GM19239 (cell line): ENCODE measurements at regions not wholly inside any gene's neighbourhood (a gene's known extent, or its start where the extent isn't known, plus 50 kb on each side); places are given as distances from the start of the nearest gene placed in this dataset.

ENCODE experiments used
- DNase-seq: peaks from one replicate; pipeline ENCODE4 v3.0.0; 2011; ENCODE audit warnings: low spot score; ENCODE audit not compliant: insufficient read length
- FAIRE-seq: peaks from 2 replicates; lab custom pipeline; 2011; peaks lifted over from hg19 to GRCh38; lab: Jason Lieb, UNC

DNA sequence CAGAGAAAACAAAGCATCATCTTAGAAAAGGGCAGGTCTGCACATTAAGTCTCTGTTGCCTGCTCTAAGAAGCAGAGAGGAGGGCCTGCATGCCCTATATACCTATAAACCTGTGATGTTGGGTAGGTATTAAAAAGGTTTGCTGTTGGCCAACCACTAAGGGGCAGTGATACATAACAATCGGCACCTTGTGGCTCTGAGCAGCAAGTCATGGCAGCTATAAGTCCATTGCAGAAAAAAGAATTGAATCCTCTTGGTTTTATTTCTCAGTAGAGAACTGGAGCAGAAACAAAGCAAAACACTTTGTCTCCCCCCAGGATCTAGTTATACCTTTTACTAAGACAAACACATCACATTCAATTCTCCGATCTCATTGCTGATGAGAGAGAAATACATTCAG is 1364.4 kb downstream of the STIM2 start:
- no peak for DNase-seq

DNA sequence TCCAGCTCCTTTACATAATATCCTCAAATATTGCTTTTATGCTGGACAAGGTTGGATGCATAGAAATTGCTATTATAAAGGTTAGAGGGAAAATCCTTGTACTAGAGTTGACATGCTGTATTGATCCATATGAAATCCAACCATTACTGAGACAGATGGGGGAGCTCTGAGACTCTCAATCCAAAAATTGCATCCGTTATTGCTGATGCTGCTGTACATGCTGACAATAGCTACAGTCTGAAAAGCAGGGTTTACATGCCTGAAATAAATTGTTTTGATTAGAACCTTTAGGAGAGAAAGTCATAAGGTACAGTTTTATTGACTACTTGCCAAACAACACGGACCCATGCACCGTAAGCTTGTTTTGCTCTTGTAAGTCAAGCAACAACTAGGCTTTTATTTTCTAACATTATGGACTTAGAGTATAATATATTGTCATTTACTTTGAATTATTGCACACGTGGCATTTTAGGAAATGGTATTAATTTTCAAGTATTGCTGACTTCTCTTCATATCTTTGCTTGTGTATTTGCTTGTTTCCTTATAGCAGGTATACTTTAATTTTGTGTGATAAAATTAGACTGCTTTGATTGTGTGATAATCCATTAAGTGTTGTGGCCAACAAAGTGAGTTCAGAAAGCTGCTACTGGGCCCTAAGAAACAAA is 1365.2 kb downstream of the STIM2 start:
- DNase-seq, result no peak
- no peak for FAIRE-seq

More for the DNA sequence above, 1364.4 kb downstream of the STIM2 start:
- no peak for FAIRE-seq

DNA sequence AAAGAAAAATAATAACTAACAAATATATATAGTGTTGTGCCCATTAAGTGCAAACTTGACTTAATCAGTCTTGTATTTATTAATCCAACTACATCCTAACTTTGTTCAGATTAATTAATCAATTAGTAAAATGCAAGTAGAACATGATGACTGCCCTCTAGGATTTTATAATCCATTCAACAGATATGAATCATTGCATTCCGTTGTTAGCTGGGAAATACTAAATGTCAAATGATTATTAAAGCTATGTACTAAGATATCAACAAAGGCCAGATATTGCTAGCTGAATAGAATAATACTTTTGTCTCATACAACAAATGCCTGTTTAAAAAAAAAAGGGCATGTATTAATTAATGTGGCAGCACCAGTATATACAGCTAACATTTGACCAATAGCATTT is 1366.3 kb downstream of the STIM2 start:
- DNase-seq (no peak), FAIRE-seq (no peak)

DNA sequence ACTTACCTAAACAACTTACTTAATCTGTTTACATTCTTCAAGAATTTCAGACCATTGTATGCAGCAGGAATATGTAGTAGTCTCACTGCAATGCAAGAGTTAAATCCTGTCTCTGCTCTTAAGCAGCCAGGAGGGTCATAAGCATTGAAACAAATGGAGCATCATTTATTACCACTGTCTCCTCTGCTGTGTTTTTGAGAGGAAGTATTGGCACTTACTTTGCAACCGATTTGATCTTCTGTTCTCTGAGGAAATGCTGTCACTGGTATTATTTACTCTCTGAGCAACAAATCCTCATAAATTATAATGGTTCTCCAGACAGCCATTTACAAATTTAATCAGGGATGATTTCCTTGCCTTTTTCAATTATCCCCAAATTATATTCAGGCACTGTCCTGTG is 1367.1 kb downstream of the STIM2 start:
- FAIRE-seq, result no peak
- DNase-seq, result no peak

DNA sequence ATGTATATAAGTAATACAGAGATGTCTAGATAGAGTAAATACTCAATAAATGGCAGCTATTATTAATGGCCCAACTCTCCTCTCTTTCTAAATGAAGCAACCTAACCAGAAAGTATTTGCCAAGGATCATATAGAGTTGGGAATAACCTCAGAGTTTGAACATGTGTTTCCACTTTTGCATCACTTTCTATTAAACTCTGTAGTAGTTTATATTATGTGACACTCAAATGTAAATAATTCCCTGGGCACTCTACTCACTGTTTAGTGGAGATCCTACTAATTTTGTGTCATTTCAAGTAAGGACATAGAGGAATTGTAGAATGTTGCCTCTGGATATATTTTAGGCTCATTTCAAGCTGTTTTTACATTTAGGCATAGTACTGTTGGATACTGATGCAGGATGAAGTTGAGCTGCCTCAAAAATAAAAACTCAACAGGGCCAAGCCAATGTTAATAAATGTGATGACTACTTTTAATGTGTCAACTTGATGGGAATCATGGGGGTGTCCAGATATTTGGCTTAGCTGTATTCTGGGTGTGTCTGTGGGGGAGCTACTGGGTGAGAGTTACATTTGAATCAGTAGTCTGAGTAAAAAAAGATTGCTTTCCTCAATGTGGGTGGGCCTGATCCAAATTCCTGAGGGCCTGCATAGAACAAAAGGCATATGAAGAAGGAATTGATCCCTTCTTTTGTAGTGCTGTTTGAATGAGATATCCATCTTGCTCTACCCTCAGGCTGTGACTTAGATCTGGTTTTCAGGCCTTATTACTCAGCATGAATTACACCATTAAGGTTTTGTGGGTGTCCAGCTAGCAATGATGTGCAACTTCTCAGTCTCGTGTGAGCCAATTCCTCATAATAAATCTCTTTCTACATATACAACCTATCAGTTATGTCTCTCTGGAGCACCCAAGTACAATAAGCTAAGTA is 1368.2 kb downstream of the STIM2 start:
- FAIRE-seq, result no peak
- no peak for DNase-seq

DNA sequence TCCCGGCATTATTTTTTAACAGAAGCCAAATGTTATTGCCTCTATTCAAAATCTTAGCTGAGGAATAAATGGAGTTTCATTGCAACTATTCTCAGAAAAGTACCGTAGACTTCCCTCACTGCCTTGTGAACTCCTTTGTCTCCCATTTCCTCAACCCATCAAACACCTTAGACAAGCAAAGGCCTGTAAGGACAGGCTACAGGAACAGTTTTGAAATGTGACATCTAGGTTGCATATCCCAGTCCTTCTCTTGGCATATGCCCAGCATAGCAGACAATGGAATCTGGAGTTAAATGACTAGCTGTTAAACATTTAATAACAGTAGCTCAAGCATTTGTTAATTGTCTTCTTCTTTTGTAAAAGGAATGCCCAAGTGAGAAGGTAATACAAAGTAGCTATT is 1371.7 kb downstream of the STIM2 start:
- no peak for DNase-seq
- no peak for FAIRE-seq

DNA sequence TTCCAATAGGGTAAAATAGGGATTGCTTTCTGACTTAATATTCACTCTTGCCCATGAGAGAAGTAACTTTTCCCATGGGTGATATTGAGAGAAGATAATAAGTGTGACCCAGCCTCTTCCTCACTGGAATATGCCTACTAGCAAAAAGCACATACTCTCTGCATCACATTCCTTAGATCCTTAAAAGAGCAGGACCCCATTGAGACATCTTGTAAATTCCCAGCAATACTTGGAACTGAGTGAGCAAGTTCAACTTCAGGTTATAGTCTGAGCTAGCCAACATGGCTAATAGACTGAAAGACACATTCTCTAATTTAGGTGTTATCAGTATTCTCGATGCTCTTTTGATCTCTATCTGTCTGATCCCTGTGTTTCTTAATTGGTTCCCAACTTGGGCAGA is 1372.3 kb downstream of the STIM2 start:
- DNase-seq (no peak), FAIRE-seq (no peak)

DNA sequence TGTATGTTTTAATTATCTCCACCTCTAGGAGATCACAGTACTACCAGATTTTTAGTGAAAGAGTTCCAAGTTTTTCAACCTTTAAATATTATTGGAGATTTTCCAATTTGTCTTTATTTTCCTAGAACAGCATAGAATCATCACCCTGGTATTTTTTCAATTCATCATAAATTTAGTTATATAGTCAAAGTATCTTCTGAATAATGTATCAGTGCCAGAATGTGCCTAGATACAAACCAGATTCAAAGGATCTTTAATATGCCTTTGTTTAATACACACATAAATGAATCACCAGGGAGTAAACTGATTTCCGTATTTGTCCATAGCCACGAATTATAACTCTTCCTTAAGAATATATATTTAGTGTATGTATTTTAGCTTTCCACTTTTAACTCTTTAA is 1373.1 kb downstream of the STIM2 start:
- FAIRE-seq, result no peak
- no peak for DNase-seq

DNA sequence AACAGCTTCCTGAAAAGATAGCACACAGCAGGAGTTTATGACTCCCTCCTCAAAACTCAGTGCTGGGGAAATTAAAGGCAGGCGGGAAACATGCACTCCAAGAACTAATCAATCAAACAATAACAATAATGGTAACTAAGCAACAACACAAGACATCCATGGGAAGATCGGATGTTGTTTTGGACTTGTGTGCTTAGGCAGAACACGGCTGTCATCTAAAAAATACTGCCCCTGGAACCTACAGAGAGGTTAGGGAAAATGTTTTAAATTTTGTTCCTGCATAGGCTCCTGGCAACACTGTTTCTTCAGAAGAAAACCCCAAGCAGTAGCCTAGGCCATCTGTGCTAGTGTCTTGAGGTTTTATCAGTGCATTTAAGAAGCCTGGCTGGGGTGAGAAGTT is 1378.2 kb downstream of the STIM2 start:
- DNase-seq, result no peak
- FAIRE-seq, result no peak

DNA sequence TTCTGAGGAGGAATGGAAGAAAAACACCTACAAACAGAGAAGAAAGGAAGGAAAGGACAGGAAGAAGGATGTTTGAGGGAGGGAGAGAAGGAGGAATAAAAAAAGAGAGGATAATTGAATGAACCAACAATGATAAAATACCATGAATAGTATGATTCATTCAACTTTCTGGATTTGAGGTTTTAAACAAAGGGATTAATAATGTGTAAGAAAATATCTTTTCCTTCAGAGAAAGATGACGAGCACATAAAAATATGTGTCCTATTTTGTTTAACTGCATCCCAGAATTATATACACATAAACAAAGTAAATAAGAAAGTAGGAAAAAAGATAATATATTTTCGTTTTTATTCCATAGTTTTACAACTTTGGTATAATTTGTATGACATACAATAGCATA is 1380.4 kb downstream of the STIM2 start:
- DNase-seq (no peak), FAIRE-seq (no peak)

DNA sequence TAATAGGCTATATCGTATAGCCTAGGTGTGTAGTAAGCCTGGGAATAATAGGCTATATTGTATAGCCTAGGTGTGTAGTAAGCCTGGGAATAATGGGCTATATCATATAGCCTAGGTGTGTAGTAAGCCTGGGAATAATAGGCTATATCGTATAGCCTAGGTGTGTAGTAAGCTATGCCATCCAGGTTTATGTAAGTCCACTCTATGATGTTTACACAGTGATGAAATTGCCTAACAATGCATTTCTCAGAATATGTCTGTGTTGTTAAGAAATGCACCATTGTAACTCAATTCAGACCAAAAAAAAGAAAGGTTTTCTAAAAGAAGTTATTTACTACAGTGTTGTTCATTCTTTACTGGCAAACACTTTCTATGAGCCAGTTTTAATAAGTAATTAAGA is 1387.2 kb downstream of the STIM2 start:
- no peak for DNase-seq
- FAIRE-seq, result no peak

DNA sequence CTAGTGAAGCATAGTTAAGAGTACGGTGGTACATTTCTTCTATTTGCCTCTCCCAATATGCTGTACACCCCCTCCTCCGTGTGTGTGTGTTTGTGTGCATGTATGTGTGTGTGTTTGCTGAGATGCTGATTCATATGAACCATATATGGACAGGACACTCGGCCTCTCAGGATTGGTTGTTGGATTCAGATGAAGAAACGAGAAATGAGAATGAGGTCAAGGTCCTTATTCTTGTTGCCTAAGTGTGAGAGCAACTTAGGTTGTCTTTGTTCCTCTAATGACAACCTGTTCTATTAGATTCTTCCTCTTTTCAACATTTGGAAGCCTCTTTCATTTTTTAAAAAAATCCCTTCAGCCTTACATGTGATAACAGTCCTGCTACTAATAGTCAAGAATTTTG is 1387.6 kb downstream of the STIM2 start:
- DNase-seq (no peak), FAIRE-seq (no peak)

DNA sequence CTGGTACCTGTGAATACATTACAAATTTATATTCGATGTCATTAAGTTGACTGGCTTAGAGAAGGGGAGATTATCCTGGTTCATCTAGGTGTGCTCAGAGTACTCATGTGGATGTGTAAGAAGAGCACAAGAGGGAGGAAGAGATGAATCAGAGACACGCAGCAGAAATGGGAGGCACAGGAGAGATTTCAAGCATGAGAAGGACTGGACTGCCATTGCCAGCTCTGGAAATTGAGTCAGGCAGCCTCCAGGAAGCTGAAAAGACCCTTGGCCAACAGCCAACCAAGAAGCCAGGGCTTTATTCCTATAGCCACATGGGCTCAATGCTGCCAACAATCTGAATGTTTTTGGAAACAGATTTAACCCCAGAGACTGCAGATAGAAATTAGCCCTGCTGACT is 1390.0 kb downstream of the STIM2 start:
- FAIRE-seq (no peak), DNase-seq (no peak)

DNA sequence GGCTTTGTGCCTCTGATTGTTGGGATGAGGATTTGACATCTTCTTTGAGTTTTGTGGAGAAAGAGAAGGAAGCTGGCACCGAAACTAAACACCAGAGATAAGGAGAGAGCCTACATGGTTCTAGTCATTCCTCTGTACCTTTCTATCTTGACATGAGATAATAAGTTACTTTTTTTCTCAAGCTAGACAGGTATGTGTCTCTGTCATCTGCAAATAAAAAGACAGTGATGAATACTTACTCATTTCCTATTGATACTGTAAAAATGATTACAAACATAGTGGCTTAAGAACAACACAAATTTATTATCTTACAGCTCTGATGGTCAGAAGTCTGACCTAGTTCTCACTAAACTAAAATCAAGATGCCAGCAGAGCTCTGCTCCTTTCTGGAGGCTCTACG is 1391.2 kb downstream of the STIM2 start:
- no peak for DNase-seq
- no peak for FAIRE-seq

DNA sequence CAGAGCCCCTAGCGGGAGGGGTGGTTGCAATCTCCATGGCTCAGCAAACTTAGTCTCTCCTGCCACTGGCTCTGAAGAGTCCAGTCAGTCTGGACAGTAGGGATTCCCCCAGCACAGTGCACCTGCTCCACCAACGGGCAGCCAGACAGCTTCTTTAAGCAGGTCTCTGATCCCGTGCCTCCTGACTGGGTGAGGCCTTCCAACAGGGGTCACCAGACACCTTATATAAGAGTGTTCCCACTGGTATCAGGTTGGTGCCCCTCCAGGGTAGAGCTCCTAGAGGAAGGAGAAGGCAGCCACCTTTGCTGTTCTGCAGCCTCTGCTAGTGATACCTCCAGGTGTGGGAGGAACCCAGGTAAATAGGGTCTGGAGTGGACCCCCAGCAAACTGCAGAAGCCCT is 1393.4 kb downstream of the STIM2 start:
- DNase-seq (no peak), FAIRE-seq (no peak)

DNA sequence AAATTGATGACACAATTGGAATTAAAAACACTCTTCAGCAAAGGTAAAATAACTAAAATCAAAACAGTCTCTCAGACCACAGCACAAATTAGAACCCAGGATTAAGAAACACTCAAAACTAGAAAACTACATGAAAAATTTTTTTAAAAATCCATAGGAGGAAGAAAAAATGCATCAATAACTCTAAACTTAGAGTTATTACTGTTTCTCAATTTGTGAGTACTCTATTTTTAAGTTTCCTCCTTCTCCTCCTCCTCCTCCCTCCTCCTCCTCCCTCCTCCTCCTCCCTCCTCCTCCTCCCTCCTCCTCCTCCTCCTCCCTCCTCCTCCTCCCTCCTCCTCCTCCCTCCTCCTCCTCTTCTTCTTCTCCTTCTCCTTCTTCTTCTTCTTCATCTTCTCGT is 1395.7 kb downstream of the STIM2 start:
- FAIRE-seq (no peak), DNase-seq (no peak)

DNA sequence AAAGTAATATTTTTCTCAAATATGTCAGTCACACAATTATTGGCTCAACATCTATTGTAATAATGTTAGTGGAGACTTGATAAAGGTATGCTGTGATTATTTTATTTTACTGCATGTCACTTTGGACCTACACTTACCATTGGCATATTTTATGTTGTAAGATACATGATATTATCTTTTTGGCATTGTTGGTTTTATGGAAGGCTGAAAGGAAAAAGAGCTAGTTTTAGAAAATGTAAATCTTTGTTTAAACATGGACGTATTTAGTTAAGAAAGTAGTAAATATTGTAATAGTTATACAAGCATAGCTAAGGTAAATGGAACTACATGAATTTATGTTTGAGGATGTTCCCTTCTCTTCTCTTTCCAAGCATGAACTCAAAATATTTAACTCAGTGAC is 1399.3 kb downstream of the STIM2 start:
- FAIRE-seq (no peak), DNase-seq (no peak)

DNA sequence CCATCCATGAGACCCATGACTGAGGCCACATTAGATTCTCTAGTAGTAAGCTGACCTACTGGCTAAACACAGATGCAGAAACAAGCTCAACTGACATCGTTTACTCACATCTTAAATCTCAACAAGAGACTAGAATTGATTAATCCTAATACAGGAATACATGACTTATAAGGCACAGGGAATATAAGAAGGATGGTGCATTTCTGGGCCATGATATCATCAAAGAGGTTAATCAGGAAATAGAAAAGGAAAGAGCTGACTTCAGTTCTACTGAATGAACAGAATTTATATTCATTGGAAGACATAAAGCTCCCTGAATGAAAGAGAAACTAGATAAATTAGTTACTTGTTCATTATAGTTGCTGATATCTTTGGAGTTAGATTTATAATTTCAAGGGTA is 1406.5 kb downstream of the STIM2 start:
- FAIRE-seq (no peak), DNase-seq (no peak)

DNA sequence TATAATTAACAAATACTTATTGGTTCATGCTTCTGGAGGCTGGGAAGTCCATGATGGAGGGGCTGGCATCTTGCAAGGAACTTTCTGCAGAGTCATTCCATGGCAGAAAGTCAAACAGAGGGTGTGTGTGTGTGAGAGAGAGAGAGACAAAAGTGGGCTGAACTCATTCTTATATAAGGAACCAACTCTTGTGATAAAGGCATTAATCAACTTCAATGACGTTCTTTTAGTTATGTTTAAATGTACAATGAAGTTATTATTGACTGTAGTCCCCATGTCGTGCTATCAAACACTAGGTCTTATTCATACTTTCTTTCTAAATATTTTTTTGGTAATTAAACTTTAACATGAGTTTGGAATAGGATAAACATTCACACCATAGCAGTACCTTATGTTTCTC is 1408.8 kb downstream of the STIM2 start:
- FAIRE-seq (no peak), DNase-seq (no peak)

DNA sequence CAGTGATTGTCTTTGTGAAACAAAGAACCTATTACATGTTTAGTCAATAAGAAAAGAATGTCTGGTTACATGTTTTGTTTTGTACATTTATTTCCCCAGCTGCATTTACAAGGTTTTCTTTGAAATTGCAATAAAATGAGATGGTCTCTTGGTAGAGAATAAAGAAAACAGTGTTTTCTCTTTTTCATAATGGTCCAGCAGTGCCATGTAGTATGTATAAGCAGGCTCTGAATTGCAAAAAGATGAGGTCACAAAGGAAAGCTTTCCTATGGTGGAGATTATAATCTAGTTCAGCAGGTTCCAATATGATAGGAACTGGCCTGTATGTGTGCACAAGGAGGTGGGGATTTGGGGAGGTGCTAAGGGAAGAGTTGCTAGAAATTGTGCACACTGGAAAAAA is 1417.3 kb downstream of the STIM2 start:
- FAIRE-seq, result no peak
- no peak for DNase-seq

DNA sequence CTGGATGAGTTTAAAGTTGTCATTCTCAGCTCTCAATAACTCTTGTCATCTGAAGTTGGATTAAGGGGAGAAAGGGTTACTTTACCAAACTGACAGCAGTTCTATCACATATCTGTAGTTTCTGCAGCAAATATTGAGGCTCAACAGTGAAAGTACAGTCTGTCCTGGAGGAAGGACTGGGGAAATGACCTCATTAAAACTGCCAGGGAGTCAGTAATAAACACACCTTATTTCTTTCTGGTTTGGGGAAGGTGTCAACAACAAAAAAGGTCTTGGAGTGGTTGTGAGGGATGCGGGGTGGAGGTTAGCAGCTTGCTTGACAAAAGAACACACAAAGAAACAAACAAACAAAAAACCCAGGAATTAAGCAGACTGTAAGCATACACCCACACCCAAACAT is 1418.0 kb downstream of the STIM2 start:
- no peak for DNase-seq
- no peak for FAIRE-seq

DNA sequence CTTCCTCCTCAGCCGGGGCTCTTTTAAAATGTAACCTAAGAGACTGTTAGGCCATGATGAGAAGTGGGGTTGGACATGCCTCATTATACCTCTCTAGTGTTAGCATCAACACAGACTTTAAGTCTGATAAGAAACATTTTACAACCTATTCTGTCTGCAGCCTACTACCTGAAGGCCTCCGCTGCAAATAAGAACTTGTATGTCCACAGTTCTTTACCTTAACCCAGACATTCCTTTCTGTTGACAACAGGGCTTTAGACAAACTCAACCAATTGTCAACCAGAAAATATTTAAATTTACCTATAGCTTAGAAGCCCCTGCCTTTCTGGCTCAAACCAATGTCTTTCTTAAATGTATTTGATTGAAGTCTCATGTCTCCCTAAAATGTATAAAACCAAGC is 1418.6 kb downstream of the STIM2 start:
- no peak for DNase-seq

More for the DNA sequence above, 1418.6 kb downstream of the STIM2 start:
- FAIRE-seq, result no peak
